KMS-11 (cell line): ENCODE measurements at regions not wholly inside any gene's neighbourhood (a gene's known extent, or its start where the extent isn't known, plus 50 kb on each side); places are given as distances from the start of the nearest gene placed in this dataset.
"Not testable (repeated sequence)": the region's sequence is repeated elsewhere in the genome, so short reads cannot be mapped to it uniquely, and the experiment has no call there.

Source experiments
- H2AFZ ChIP-seq: fragments of 200-600 bp; sonication (generic); 2 replicates; pipeline ENCODE4 v1.6.1; 2016; ENCODE audit warnings: antibody characterized with exemption, mixed run types, low read depth
- H3K27ac ChIP-seq: fragments of 200-600 bp; sonication (generic); 2 replicates; pipeline ENCODE4 v1.6.1; 2016; ENCODE audit warnings: mild to moderate bottlenecking, mixed run types
- H3K27me3 ChIP-seq: fragments of 200-600 bp; sonication (generic); 2 replicates; pipeline ENCODE4 v1.6.1; 2017; ENCODE audit warnings: mild to moderate bottlenecking, low read depth, mixed run types, moderate library complexity; ENCODE audit not compliant: insufficient read depth
- H3K36me3 ChIP-seq: fragments of 200-600 bp; sonication (generic); 2 replicates; pipeline ENCODE4 v1.6.1; 2017; ENCODE audit warnings: mild to moderate bottlenecking, mixed run types; ENCODE audit not compliant: insufficient read depth
- H3K4me1 ChIP-seq: fragments of 200-600 bp; sonication (generic); 2 replicates; pipeline ENCODE4 v1.6.1; 2016; ENCODE audit warnings: mild to moderate bottlenecking, low read depth, mixed run types; ENCODE audit not compliant: poor library complexity, severe bottlenecking
- H3K4me2 ChIP-seq: fragments of 200-600 bp; sonication (generic); 2 replicates; pipeline ENCODE4 v1.7.0; 2016; ENCODE audit warnings: mild to moderate bottlenecking, mixed run types
- H3K4me3 ChIP-seq: fragments of 200-600 bp; sonication (generic); IDR thresholded peaks from 2 replicates; pipeline ENCODE4 v1.6.1; 2017; ENCODE audit warnings: low read depth, low read length, mixed read lengths; ENCODE audit not compliant: insufficient read depth
- H3K79me2 ChIP-seq: fragments of 200-600 bp; sonication (generic); 2 replicates; pipeline ENCODE4 v1.6.1; 2016; ENCODE audit warnings: low read depth, mixed run types; ENCODE audit not compliant: insufficient read depth
- H3K9ac ChIP-seq: fragments of 200-600 bp; sonication (generic); 2 replicates; pipeline ENCODE4 v1.6.1; 2016; ENCODE audit warnings: mild to moderate bottlenecking, mixed run types
- H4K20me1 ChIP-seq: fragments of 200-600 bp; sonication (generic); 2 replicates; pipeline ENCODE4 v1.6.1; 2016; ENCODE audit warnings: mild to moderate bottlenecking, mixed run types; ENCODE audit not compliant: insufficient read depth
- CTCF ChIP-seq: fragments of 200-600 bp; sonication (generic); conservative IDR thresholded peaks from 2 replicates; pipeline ENCODE4 v1.6.1; 2017; ENCODE audit warnings: low read depth, mild to moderate bottlenecking, antibody characterized with exemption, low read length, moderate library complexity, mixed read lengths

- Histone ChIP-seq H3K4me3 (no peak overlapping the region), H3K4me1 (no peaks in the 10 kb centered on the region), H3K27me3 (no peaks in the 10 kb centered on the region), H3K79me2 (no peaks in the 10 kb centered on the region), H3K4me2 (no peak overlapping the region), H4K20me1 (no peaks in the 10 kb centered on the region), H3K9ac (no peak overlapping the region), H3K36me3 (no peaks in the 10 kb centered on the region), H2AFZ (no peak overlapping the region), H3K27ac (no peak overlapping the region)
- no peak for TF ChIP-seq CTCF
These were observed 183.9 kb downstream of the BARX1 start for GRCh38 chr9:93771276-93771675.

GRCh38 chr9:93761822-93762221 lies 185.4 kb downstream of the PHF2 start:
- H4K20me1 ChIP-seq: no peaks in the 10 kb centered on the region
- no peaks in the 10 kb centered on the region for H3K79me2 ChIP-seq
- H3K9ac ChIP-seq: no peak overlapping the region
- H3K27ac ChIP-seq: no peak overlapping the region
- H3K27me3 ChIP-seq: no peaks in the 10 kb centered on the region
- no peak for TF ChIP-seq CTCF
- no peak overlapping the region for H3K4me2 ChIP-seq
- no peaks in the 10 kb centered on the region for H3K36me3 ChIP-seq
- no peaks in the 10 kb centered on the region for H3K4me1 ChIP-seq
- no peak overlapping the region for H2AFZ ChIP-seq
- H3K4me3 ChIP-seq: no peak overlapping the region

- Histone ChIP-seq H4K20me1 (no peaks in the 10 kb centered on the region), H2AFZ (no peak overlapping the region), H3K79me2 (no peaks in the 10 kb centered on the region), H3K27me3 (no peaks in the 10 kb centered on the region), H3K9ac (no peak overlapping the region), H3K36me3 (no peaks in the 10 kb centered on the region), H3K4me3 (no peak overlapping the region), H3K27ac (no peak overlapping the region), H3K4me2 (no peak overlapping the region), H3K4me1 (no peaks in the 10 kb centered on the region)
- TF ChIP-seq CTCF: no peak
These were observed 173.7 kb downstream of the PHF2 start for GRCh38 chr9:93750045-93750444.

GRCh38 chr9:93748827-93749226 lies 172.4 kb downstream of the PHF2 start:
- H3K27me3 ChIP-seq, H3K27ac ChIP-seq, H3K4me2 ChIP-seq, H2AFZ ChIP-seq, H3K36me3 ChIP-seq, H3K4me1 ChIP-seq, H3K9ac ChIP-seq, H3K4me3 ChIP-seq, H4K20me1 ChIP-seq, H3K79me2 ChIP-seq: not testable (repeated sequence)

- no peaks in the 10 kb centered on the region for H3K36me3 ChIP-seq
- H3K79me2 ChIP-seq: no peaks in the 10 kb centered on the region
- no peak overlapping the region for H3K4me3 ChIP-seq
- no peak overlapping the region for H3K27ac ChIP-seq
- H3K9ac ChIP-seq: no peak overlapping the region
- H3K27me3 ChIP-seq: no peaks in the 10 kb centered on the region
- no peaks in the 10 kb centered on the region for H3K4me1 ChIP-seq
- no peak overlapping the region for H3K4me2 ChIP-seq
- TF ChIP-seq CTCF: no peak
- no peaks in the 10 kb centered on the region for H4K20me1 ChIP-seq
- no peak overlapping the region for H2AFZ ChIP-seq
These were observed 155.6 kb downstream of the PHF2 start for GRCh38 chr9:93731963-93732362.
